Mesodermal cell (in vitro differentiated cells): ENCODE measurements at regions not wholly inside any gene's neighbourhood (a gene's known extent, or its start where the extent isn't known, plus 50 kb on each side); places are given as distances from the start of the nearest gene placed in this dataset.

Experiments
- H3K27ac ChIP-seq: 2 replicates; pipeline ENCODE4 v1.7.0; 2013; ENCODE audit warnings: mild to moderate bottlenecking, low read depth, low read length, moderate library complexity; ENCODE audit not compliant: severe bottlenecking
- H3K36me3 ChIP-seq: 2 replicates; pipeline ENCODE4 v1.7.1; 2013; ENCODE audit warnings: mild to moderate bottlenecking, low read length, moderate library complexity; ENCODE audit not compliant: control insufficient read depth, insufficient read depth
- H3K4me1 ChIP-seq: one replicate; pipeline ENCODE4 v1.7.1; 2013; ENCODE audit warnings: mild to moderate bottlenecking, low read length; ENCODE audit not compliant: insufficient read depth, control insufficient read depth, poor library complexity, severe bottlenecking
- H3K4me3 ChIP-seq: 2 replicates; pipeline ENCODE4 v1.7.0; 2013; ENCODE audit warnings: low read length, control low read depth, mild to moderate bottlenecking; ENCODE audit not compliant: insufficient read depth, poor library complexity, severe bottlenecking; ENCODE audit errors: extremely low read depth
- H3K9me3 ChIP-seq: 2 replicates; pipeline ENCODE4 v1.7.1; 2013; ENCODE audit warnings: mild to moderate bottlenecking, low read length, moderate library complexity; ENCODE audit not compliant: control insufficient read depth
- WGBS, 2 experiments: methylation state at CpG; one replicate each; pipeline ENCODE4 v1.1.5; 2013; ENCODE audit warnings: missing lambda C conversion rate in 2 of 2; ENCODE audit not compliant: insufficient coverage in 2 of 2; 5-methylcytosine and 5-hydroxymethylcytosine counted together

GRCh38 chr9:3124001-3124400 lies 280.1 kb upstream of the PUM3 start:
- Histone ChIP-seq H3K27ac (no peak overlapping the region), H3K36me3 (no peaks in the 10 kb centered on the region), H3K4me3 (no peak overlapping the region), H3K4me1 (no peaks in the 10 kb centered on the region), H3K9me3 (no peaks in the 10 kb centered on the region)
- WGBS, 2 experiments = 0 to 13% methylated on average over 1 of the region's 2 CpGs

GRCh38 chr9:3118081-3118480 lies 274.2 kb upstream of the PUM3 start:
- H3K4me1 ChIP-seq = no peaks in the 10 kb centered on the region
- no peak overlapping the region for H3K27ac ChIP-seq
- H3K4me3 ChIP-seq = no peak overlapping the region
- H3K9me3 ChIP-seq = peaks cover 11% of the 10 kb centered on the region
- no peaks in the 10 kb centered on the region for H3K36me3 ChIP-seq

GRCh38 chr9:3099646-3100045 lies 255.8 kb upstream of the PUM3 start:
- Histone ChIP-seq H3K9me3 (no peaks in the 10 kb centered on the region), H3K4me3 (no peak overlapping the region), H3K36me3 (no peaks in the 10 kb centered on the region), H3K27ac (no peak overlapping the region), H3K4me1 (no peaks in the 10 kb centered on the region)

GRCh38 chr9:3088219-3088618 lies 244.3 kb upstream of the PUM3 start:
- no peaks in the 10 kb centered on the region for H3K36me3 ChIP-seq
- 74 to 77% methylated on average over 6 to 7 of the region's 8 CpGs for WGBS, 2 experiments
- H3K4me3 ChIP-seq = no peak overlapping the region
- no peaks in the 10 kb centered on the region for H3K9me3 ChIP-seq
- H3K27ac ChIP-seq = no peak overlapping the region
- no peaks in the 10 kb centered on the region for H3K4me1 ChIP-seq

- Histone ChIP-seq H3K36me3 (no peaks in the 10 kb centered on the region), H3K9me3 (no peaks in the 10 kb centered on the region), H3K27ac (no peak overlapping the region), H3K4me1 (no peaks in the 10 kb centered on the region), H3K4me3 (no peak overlapping the region)
- 79 to 87% methylated on average over 2 to 3 of the region's 4 CpGs for WGBS, 2 experiments
Observed at GRCh38 chr9:3087697-3088096, 243.8 kb upstream of the PUM3 start.

GRCh38 chr9:3080951-3081350 lies 237.1 kb upstream of the PUM3 start:
- no peak overlapping the region for H3K4me3 ChIP-seq
- 100% methylated on average over 1 of the region's 3 CpGs; no CpG with 5 or more reads in 1 of the 2 experiments for WGBS, 2 experiments
- H3K27ac ChIP-seq = no peak overlapping the region
- H3K4me1 ChIP-seq = no peaks in the 10 kb centered on the region
- no peaks in the 10 kb centered on the region for H3K36me3 ChIP-seq
- H3K9me3 ChIP-seq = no peaks in the 10 kb centered on the region

- WGBS, 2 experiments = 86 to 90% methylated on average over 5 of the region's 5 CpGs
- H3K27ac ChIP-seq = no peak overlapping the region
- H3K9me3 ChIP-seq = no peaks in the 10 kb centered on the region
- no peak overlapping the region for H3K4me3 ChIP-seq
- H3K36me3 ChIP-seq = no peaks in the 10 kb centered on the region
- no peaks in the 10 kb centered on the region for H3K4me1 ChIP-seq
Observed at GRCh38 chr9:3074247-3074646, 230.4 kb upstream of the PUM3 start.

- H3K4me1 ChIP-seq = no peaks in the 10 kb centered on the region
- H3K27ac ChIP-seq = no peak overlapping the region
- no peak overlapping the region for H3K4me3 ChIP-seq
- WGBS, 2 experiments = 80% methylated on average over 1 of the region's 1 CpG; no CpG with 5 or more reads in 1 of the 2 experiments
- no peaks in the 10 kb centered on the region for H3K36me3 ChIP-seq
- H3K9me3 ChIP-seq = no peaks in the 10 kb centered on the region
Observed at GRCh38 chr9:3066591-3066990, 222.7 kb upstream of the PUM3 start.

- Histone ChIP-seq H3K36me3 (no peaks in the 10 kb centered on the region), H3K27ac (peak overlapping the region; percentile 11), H3K4me1 (peaks cover 9% of the 10 kb centered on the region), H3K9me3 (no peaks in the 10 kb centered on the region), H3K4me3 (no peak overlapping the region)
- WGBS, 2 experiments = no CpG with 5 or more reads among the region's 3 CpGs
Observed at GRCh38 chr9:3059781-3060468, 216.0 kb upstream of the PUM3 start.

GRCh38 chr9:3058409-3058808 lies 214.5 kb upstream of the PUM3 start:
- WGBS, 2 experiments = 92 to 94% methylated on average over 1 to 2 of the region's 2 CpGs
- H3K4me3 ChIP-seq = no peak overlapping the region
- H3K27ac ChIP-seq = no peak overlapping the region
- no peaks in the 10 kb centered on the region for H3K9me3 ChIP-seq
- peaks cover 9% of the 10 kb centered on the region for H3K4me1 ChIP-seq
- no peaks in the 10 kb centered on the region for H3K36me3 ChIP-seq

GRCh38 chr9:3054017-3054586 lies 210.2 kb upstream of the PUM3 start:
- no peaks in the 10 kb centered on the region for H3K4me1 ChIP-seq
- H3K36me3 ChIP-seq = no peaks in the 10 kb centered on the region
- WGBS, 2 experiments = 85 to 96% methylated on average over 4 to 5 of the region's 6 CpGs
- H3K27ac ChIP-seq = no peak overlapping the region
- no peaks in the 10 kb centered on the region for H3K9me3 ChIP-seq
- H3K4me3 ChIP-seq = no peak overlapping the region
